HepG2 (cell line): ENCODE measurements at regions not wholly inside any gene's neighbourhood (a gene's known extent, or its start where the extent isn't known, plus 50 kb on each side); places are given as distances from the start of the nearest gene placed in this dataset.

Experiments used
- ATAC-seq: fragments of 200-7000 bp; cut with Tn5 transposase; 3 replicates; pipeline ENCODE4 v1.9.1; 2020; ENCODE audit warnings: mild to moderate bottlenecking, moderate library complexity
- BruUV-seq: library from RNA; stranded (reverse); fragments of 400-500 nt; replicated peaks from 2 replicates; lab custom pipeline; 2021; lab: Mats Ljungman, UMichigan
- CTCF ChIA-PET: fragments of 300-600 bp; formaldehyde crosslinking; extraction: SDS; loops from one replicate; lab custom pipeline; 2021; ENCODE audit warnings: low total read pairs, inconsistent platforms, low intra/inter-chr PET ratio; lab: Yijun Ruan, JAX
- POLR2A ChIA-PET: fragments of 350-600 bp; sonication (Branson Sonifier 250); formaldehyde crosslinking; loops from one replicate; lab custom pipeline; 2020; ENCODE audit warnings: antibody characterized with exemption, inconsistent platforms; lab: Yijun Ruan, JAX
- DNase-seq: peaks from one replicate; pipeline ENCODE4 v3.0.0-alpha.2; 2015; ENCODE audit warnings: low spot score
- FAIRE-seq: peaks from 3 replicates; lab custom pipeline; 2011; peaks lifted over from hg19 to GRCh38; lab: Jason Lieb, UNC
- H2AFZ ChIP-seq: one replicate; pipeline ENCODE4 v1.6.1; 2011; ENCODE audit warnings: low read length, inconsistent platforms
- H3K27ac ChIP-seq: fragments of 300-600 bp; 3 replicates; pipeline ENCODE4 v1.8.0; 2011; ENCODE audit warnings: mixed run types, mild to moderate bottlenecking, mixed read lengths, low read length, inconsistent platforms; ENCODE audit not compliant: insufficient read depth; ENCODE audit errors: extremely low read length
- H3K27me3 ChIP-seq, 2 experiments: fragments of 200-600 bp in 1 of 2; 2 replicates in 1 of 2; 3 replicates in 1 of 2; pipeline versions ENCODE4 v1.6.0 to v1.8.0; 2011; ENCODE audit warnings: low read length in 2 of 2, mild to moderate bottlenecking in 2 of 2, moderate library complexity in 2 of 2, inconsistent platforms in 1 of 2; ENCODE audit not compliant: insufficient read depth in 2 of 2, control insufficient read depth in 1 of 2
- H3K36me3 ChIP-seq, 2 experiments: fragments of 200-600 bp in 1 of 2; replicated peaks in 1 of 2; 2 replicates in 1 of 2; 3 replicates in 1 of 2; pipeline versions ENCODE4 v1.5.1 to v1.8.0; 2011; ENCODE audit warnings: low read length in 2 of 2, inconsistent platforms in 1 of 2; ENCODE audit not compliant: insufficient read depth in 2 of 2, control insufficient read depth in 1 of 2
- H3K4me1 ChIP-seq: 2 replicates; pipeline ENCODE4 v1.5.1; 2012; ENCODE audit warnings: low read length, inconsistent platforms; ENCODE audit not compliant: insufficient read depth
- H3K4me2 ChIP-seq: 2 replicates; pipeline ENCODE4 v1.6.0; 2011; ENCODE audit warnings: low read depth, low read length, inconsistent platforms
- H3K4me3 ChIP-seq, 3 experiments: fragments of 200-600 bp in 1 of 3; sonication (generic), shearing (Covaris generic) in 1 of 3; replicated peaks in 1 of 3; 2 replicates each; pipeline ENCODE4 v1.5.1; 2011 to 2016; ENCODE audit warnings: low read length in 3 of 3, inconsistent platforms in 2 of 3, low read depth in 2 of 3, mild to moderate bottlenecking in 2 of 3, control low read depth in 1 of 3, mixed read lengths in 1 of 3; ENCODE audit not compliant: insufficient read depth in 1 of 3
- H3K79me2 ChIP-seq: one replicate; pipeline ENCODE4 v1.6.1; 2011; ENCODE audit warnings: low read length, inconsistent platforms; ENCODE audit not compliant: insufficient read depth
- H3K9ac ChIP-seq: 2 replicates; pipeline ENCODE4 v1.6.0; 2011; ENCODE audit warnings: mild to moderate bottlenecking, low read depth, low read length, inconsistent platforms; ENCODE audit not compliant: insufficient read depth
- H3K9me3 ChIP-seq: 2 replicates; pipeline ENCODE4 v1.5.1; 2012; ENCODE audit warnings: mild to moderate bottlenecking, low read length
- H4K20me1 ChIP-seq: 2 replicates; pipeline ENCODE4 v1.6.0; 2011; ENCODE audit warnings: inconsistent platforms, mild to moderate bottlenecking, low read length, moderate library complexity; ENCODE audit not compliant: insufficient read depth
- MNT ChIP-seq: fragments of 450-650 bp; IDR thresholded peaks from 2 replicates; pipeline ENCODE4 v1.6.1; 2016
- SRSF9 ChIP-seq: fragments of 200-400 bp; formaldehyde crosslinking; IDR thresholded peaks from 2 replicates; pipeline ENCODE4 v1.6.1; 2018; ENCODE audit warnings: borderline replicate concordance, mild to moderate bottlenecking, low read depth, low read length; ENCODE audit not compliant: insufficient read depth, poor library complexity, severe bottlenecking
- ZBTB37 ChIP-seq: sonication (generic); formaldehyde crosslinking; IDR thresholded peaks from 2 replicates; pipeline ENCODE4 v1.4.0; 2020; ENCODE audit warnings: mild to moderate bottlenecking, missing genetic modification reagents
- ZNF781 ChIP-seq: sonication (generic); formaldehyde crosslinking; IDR thresholded peaks from 2 replicates; pipeline ENCODE4 v1.5.1; 2020; ENCODE audit warnings: borderline replicate concordance, mild to moderate bottlenecking, missing genetic modification reagents; ENCODE audit errors: not compliant biosample characterization
- WGBS: methylation state at CpG from one replicate; pipeline ENCODE4 v1.1.6; 2017; ENCODE audit warnings: low lambda C conversion rate; 5-methylcytosine and 5-hydroxymethylcytosine counted together
- in situ Hi-C: cut with HindIII; loops from 2 replicates; pipeline ENCODE4 v1.10.0; 2017; ENCODE audit warnings: low pct_unique_long_range_greater_than_20kb; ENCODE audit not compliant: extremely low pct_ligation_motif_present
- intact Hi-C: fragments of 100-400 bp; cut with micrococcal nuclease; formaldehyde crosslinking; loops from one replicate; pipeline ENCODE4 v1.10.0; 2022; ENCODE audit not compliant: unreplicated experiment
- TF ChIP-seq, protein P1 (sequence below): sonication (generic); formaldehyde crosslinking; IDR thresholded peaks from 2 replicates; pipeline ENCODE4 v1.5.1; 2020; ENCODE audit warnings: mild to moderate bottlenecking, missing genetic modification reagents, borderline replicate concordance

DNA sequence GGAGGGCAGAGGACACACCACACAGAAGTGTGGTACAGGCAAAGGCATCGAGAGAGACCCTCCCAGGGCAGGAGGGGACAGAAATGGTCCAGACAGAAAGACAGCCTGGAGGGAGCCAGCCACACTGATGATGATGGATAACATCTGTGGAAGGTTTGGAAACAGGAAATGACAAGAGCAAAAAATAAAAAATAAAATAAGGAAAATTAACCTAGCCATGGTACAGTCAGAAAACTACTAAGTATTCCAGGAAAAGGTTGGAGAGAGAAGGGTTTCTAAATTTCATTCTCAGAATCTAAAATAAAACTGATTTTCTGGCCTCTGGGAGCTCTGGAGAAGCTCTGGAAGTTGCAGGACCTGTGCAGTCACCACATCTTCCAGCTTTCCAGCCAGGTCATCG lies 115.2 kb upstream of the VSTM2B start (continued):
- TF ChIP-seq ZBTB37, result no peak
- TF ChIP-seq ZNF781 (CRISPR knock-in tag), result no peak
- TF ChIP-seq, protein P1, sequence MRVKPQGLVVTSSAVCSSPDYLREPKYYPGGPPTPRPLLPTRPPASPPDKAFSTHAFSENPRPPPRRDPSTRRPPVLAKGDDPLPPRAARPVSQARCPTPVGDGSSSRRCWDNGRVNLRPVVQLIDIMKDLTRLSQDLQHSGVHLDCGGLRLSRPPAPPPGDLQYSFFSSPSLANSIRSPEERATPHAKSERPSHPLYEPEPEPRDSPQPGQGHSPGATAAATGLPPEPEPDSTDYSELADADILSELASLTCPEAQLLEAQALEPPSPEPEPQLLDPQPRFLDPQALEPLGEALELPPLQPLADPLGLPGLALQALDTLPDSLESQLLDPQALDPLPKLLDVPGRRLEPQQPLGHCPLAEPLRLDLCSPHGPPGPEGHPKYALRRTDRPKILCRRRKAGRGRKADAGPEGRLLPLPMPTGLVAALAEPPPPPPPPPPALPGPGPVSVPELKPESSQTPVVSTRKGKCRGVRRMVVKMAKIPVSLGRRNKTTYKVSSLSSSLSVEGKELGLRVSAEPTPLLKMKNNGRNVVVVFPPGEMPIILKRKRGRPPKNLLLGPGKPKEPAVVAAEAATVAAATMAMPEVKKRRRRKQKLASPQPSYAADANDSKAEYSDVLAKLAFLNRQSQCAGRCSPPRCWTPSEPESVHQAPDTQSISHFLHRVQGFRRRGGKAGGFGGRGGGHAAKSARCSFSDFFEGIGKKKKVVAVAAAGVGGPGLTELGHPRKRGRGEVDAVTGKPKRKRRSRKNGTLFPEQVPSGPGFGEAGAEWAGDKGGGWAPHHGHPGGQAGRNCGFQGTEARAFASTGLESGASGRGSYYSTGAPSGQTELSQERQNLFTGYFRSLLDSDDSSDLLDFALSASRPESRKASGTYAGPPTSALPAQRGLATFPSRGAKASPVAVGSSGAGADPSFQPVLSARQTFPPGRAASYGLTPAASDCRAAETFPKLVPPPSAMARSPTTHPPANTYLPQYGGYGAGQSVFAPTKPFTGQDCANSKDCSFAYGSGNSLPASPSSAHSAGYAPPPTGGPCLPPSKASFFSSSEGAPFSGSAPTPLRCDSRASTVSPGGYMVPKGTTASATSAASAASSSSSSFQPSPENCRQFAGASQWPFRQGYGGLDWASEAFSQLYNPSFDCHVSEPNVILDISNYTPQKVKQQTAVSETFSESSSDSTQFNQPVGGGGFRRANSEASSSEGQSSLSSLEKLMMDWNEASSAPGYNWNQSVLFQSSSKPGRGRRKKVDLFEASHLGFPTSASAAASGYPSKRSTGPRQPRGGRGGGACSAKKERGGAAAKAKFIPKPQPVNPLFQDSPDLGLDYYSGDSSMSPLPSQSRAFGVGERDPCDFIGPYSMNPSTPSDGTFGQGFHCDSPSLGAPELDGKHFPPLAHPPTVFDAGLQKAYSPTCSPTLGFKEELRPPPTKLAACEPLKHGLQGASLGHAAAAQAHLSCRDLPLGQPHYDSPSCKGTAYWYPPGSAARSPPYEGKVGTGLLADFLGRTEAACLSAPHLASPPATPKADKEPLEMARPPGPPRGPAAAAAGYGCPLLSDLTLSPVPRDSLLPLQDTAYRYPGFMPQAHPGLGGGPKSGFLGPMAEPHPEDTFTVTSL (CRISPR knock-in tag), result no peak

GRCh38 chr19:29411113-29411581 lies 114.6 kb upstream of the VSTM2B start:
- H2AFZ ChIP-seq, result no peak overlapping the region
- H3K27ac ChIP-seq, result no peak overlapping the region
- no peak overlapping the region for H3K4me2 ChIP-seq
- no peaks in the 10 kb centered on the region for H3K79me2 ChIP-seq
- no peaks in the 10 kb centered on the region for H4K20me1 ChIP-seq
- FAIRE-seq (no peak), DNase-seq (no peak)
- CTCF ChIA-PET, result no interaction called here
- in situ Hi-C loops, result no loop called here
- peaks cover 0 to 26% of the 10 kb centered on the region in 2 experiments; a peak in 2 of 5 replicates for H3K27me3 ChIP-seq
- BruUV-seq, result no TSS peak
- H3K9ac ChIP-seq, result no peak overlapping the region
- no peaks in the 10 kb centered on the region for H3K4me1 ChIP-seq
- no peaks in the 10 kb centered on the region for H3K9me3 ChIP-seq
- no peak overlapping the region for H3K4me3 ChIP-seq
- POLR2A ChIA-PET, result no interaction called here
- TF ChIP-seq MNT, result peak; percentile 22; the same call in 1 of the 2 replicates
- no peak for TF ChIP-seq SRSF9
- TF ChIP-seq, all 625 proteins: peak for 1
- 32% methylated on average over 17 of the region's 17 CpGs for WGBS
- intact Hi-C loops, result no loop called here
- no peak for ATAC-seq
- no peaks in the 10 kb centered on the region for H3K36me3 ChIP-seq
